H1 (cell line): ENCODE measurements at regions not wholly inside any gene's neighbourhood (a gene's known extent, or its start where the extent isn't known, plus 50 kb on each side); places are given as distances from the start of the nearest gene placed in this dataset.

Experiments
- CBX8 ChIP-seq: fragments of 300-800, 300-1000 bp; sonication (generic); IDR thresholded peaks from 2 replicates; pipeline ENCODE4 v1.7.1; 2016; ENCODE audit warnings: low read depth, low read length, borderline replicate concordance
- CHD7 ChIP-seq: fragments of 300-600 bp; sonication (generic); IDR thresholded peaks from 2 replicates; pipeline ENCODE4 v1.7.1; 2012; ENCODE audit warnings: low read length, moderate library complexity, mild to moderate bottlenecking, inconsistent platforms; ENCODE audit not compliant: insufficient replicate concordance
- CTBP2 ChIP-seq: IDR thresholded peaks from 2 replicates; pipeline ENCODE4 v1.7.0; 2011; ENCODE audit warnings: borderline replicate concordance, mild to moderate bottlenecking, moderate library complexity, mixed read lengths, low read length; ENCODE audit not compliant: insufficient read depth, insufficient read length
- GTF2F1 ChIP-seq: IDR thresholded peaks from 2 replicates; pipeline ENCODE4 v1.6.1; 2012; ENCODE audit warnings: low read depth, low read length, improper control_type of control experiment, borderline replicate concordance
- JUN ChIP-seq: IDR thresholded peaks from 2 replicates; pipeline ENCODE4 v1.6.1; 2011; ENCODE audit warnings: low read depth, mild to moderate bottlenecking, improper control_type of control experiment, low read length
- MAX ChIP-seq: IDR thresholded peaks from 2 replicates; pipeline ENCODE4 v1.6.1; 2012; ENCODE audit warnings: inconsistent platforms
- SIRT6 ChIP-seq: IDR thresholded peaks from one replicate; pipeline ENCODE4 v1.7.1; 2012; ENCODE audit warnings: low read length, inconsistent platforms

GRCh38 chr11:97072420-97072819 is 682.6 kb downstream of the JRKL start (continued):
- TF ChIP-seq CHD7 = no peak
- TF ChIP-seq CBX8 = no peak
- TF ChIP-seq CTBP2 = no peak
- TF ChIP-seq GTF2F1 = no peak
- no peak for TF ChIP-seq JUN
- no peak for TF ChIP-seq SIRT6
- TF ChIP-seq MAX = no peak
- TF ChIP-seq, all 59 proteins: peak for 0
